GM18508 (cell line): ENCODE measurements at regions not wholly inside any gene's neighbourhood (a gene's known extent, or its start where the extent isn't known, plus 50 kb on each side); places are given as distances from the start of the nearest gene placed in this dataset.
"Not testable (repeated sequence)": the region's sequence is repeated elsewhere in the genome, so short reads cannot be mapped to it uniquely, and the experiment has no call there.

ENCODE experiments used
- ATAC-seq: cut with Tn5 transposase; IDR thresholded peaks from one replicate; pipeline ENCODE4 v1.9.1; 2021; ENCODE audit warnings: moderate number of reproducible peaks; ENCODE audit not compliant: insufficient read depth, unreplicated experiment

- ATAC-seq: not testable (repeated sequence)
Observed at GRCh38 chr7:76852787-76853584, 179.2 kb downstream of the SPDYE17 start.

- not testable (repeated sequence) for ATAC-seq
Observed at GRCh38 chr7:76852362-76852761, 179.8 kb downstream of the SPDYE17 start.

- not testable (repeated sequence) for ATAC-seq
Observed at GRCh38 chr7:76851617-76852016, 180.5 kb downstream of the SPDYE17 start.

DNA sequence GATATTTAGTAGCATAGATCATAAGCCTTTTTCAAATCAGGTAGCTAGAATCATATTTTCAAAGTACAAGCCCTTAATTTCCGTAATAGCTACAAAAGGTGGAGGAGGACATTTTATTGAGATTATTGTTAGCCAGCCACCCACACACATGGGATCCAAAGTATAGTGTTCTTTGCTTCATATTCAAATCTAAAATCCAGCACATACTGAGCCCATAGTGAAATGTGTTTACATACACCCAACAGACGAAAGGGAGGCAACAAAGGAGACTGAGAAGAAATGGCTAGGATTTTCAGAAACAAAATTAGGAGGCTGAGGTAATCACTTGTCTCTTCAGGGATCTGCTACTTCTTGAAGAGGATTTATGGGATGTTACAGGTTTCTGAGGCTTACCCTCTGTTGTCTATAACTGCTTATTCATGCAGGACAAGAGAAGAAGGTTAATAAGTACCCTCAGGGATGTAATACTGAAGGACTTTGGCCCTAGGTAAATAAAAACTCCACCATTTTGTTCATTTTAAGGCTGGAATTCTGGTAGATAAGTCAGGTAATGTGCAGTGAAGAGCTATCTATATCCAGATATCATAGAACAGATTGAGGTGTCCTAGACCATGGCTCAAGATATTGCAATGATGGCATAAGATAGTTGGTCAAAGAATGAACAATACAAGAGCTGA lies 182.1 kb downstream of the SPDYE17 start:
- not testable (repeated sequence) for ATAC-seq

DNA sequence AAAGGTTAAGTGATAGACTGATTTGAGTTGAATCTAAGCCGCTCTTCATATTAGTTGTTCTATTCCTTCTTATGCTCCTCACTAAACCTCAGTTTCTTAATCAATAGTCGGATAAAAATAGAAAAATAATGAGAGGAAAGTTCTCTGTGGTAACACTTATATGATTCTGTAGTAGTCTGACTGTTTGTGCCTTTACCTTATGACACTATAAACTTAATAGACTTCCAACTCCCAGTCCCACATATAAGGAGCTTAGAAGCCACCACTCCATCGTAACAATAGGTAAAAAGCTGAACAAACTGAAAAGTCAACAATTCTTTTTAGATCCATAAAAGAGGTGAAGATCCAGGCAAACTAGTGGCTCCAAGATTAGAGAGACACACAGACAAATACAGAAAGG lies 192.3 kb downstream of the SPDYE17 start:
- ATAC-seq: not testable (repeated sequence)

DNA sequence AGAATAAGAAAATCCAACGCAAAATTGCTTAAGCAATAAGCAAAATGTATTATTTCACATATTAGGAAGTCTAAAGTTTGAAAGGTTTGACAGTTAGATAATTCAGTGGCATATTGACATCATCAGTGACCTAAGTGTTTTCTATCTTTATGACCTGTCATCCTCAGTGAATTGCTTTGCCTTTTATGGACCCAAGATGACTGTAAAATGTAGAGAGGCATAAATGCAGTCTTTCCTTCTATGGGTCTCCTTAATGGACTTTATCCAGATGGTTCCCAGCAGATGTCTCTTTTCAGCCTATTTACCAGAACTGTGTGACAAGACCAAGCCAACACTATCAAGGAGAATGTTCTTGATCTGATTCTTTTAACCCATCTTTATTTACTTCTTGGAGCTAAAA lies 192.9 kb downstream of the SPDYE17 start:
- ATAC-seq: not testable (repeated sequence)

DNA sequence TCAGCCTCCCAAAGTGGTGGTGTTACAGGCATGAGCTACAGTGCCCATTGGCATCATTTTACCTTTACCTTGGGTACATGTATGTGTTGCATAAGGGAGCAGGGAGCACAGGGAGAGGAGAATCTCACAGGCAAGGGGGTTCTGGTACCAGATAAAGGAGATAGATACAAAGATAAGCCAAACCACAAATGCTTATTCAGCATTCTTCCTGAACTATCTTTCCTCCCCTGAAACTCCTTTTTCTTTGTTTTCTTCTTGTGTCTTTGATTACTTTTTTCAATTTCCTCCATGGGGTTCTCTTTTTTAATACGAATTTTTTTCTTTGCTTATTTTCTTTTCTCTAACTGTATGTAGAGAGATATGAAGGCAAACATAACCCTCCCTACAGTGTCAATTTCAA lies 193.8 kb downstream of the SPDYE17 start:
- ATAC-seq: not testable (repeated sequence)

DNA sequence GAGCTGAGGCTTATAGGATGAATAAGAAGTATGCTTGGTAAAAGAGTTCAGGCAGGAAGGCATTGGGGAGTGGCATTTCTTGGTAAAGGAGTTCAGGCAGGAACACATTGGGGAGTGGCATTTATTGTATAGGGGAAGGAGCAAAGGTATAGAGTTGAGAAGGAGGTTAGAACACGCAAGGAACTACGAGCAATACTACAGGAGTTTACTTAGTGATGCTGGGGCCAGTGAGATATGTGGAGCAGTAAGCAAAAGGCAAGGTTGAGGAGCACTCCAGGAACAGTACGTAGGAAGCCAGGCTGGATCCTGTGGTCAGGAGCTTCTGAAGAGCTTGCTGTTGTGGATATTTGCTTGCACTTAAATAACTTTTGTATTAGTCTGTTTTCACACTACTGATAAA lies 202.2 kb upstream of the POMZP3 start:
- ATAC-seq: not testable (repeated sequence)

- not testable (repeated sequence) for ATAC-seq
Observed at GRCh38 chr7:76826181-76826580, 199.1 kb upstream of the POMZP3 start.

- not testable (repeated sequence) for ATAC-seq
Observed at GRCh38 chr7:76809856-76810255, 182.8 kb upstream of the POMZP3 start.

DNA sequence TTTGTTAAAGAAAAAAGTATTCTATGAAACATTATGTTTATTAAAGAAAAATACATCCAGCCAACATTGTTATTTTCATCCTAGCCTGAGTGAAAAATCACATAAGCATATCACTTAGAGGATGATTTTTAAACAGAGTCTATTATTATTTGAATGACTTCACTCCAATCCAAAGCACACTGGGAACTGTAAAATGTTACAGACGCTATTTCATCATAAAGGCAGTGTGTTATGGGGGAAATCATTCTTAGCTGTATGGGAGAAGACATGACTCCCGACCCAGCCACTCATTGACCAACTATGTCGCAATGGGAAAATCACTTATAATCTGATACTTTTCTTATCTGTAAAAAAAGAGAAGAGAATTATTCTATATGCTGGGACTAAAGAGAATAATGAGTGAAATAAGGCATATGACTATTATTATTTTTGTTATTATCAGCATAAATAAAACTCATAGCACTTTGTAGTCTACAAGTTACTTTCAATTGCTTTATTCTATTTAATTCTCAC lies 180.6 kb upstream of the POMZP3 start:
- ATAC-seq: not testable (repeated sequence)

GRCh38 chr7:76806460-76806859 lies 179.4 kb upstream of the POMZP3 start:
- not testable (repeated sequence) for ATAC-seq

DNA sequence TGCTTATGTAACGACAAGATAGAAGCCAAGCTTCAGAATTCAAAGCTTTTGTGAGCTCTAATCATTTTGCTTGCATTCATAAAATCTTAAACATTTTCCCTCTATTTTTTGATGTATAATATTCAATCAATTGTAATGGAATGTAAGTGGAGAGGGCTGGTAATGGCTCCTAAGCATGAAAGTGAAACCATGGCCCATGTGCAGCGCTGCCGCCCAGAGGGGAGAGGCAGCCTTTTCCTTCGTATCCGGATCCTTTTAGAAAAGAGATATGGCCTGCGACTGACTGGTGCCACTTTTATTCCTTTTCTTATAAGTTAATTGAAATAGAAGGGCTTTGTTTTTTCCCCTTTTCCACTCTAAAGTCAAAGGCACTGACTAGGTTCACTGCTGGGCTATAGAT lies 178.9 kb upstream of the POMZP3 start:
- ATAC-seq: not testable (repeated sequence)

GRCh38 chr7:76805262-76805661 lies 178.2 kb upstream of the POMZP3 start:
- not testable (repeated sequence) for ATAC-seq

DNA sequence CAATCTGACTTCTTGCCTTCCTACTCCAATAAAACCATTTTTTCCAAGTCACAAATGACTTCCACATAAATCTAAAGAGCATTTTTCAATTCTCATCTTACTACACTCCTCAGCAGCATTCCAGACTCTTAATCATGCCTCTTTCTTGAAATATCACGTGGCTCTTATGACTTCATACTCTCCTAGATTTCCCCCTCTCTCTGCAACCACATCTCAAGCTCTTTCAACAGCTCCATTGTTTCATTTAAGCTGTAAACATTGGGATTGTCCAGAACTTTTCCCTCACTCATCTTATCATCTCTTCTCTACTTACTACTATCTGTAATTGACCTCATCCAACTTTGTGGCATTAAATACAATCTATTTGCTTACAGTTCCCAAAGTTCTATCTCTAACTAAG lies 170.6 kb upstream of the POMZP3 start:
- ATAC-seq: not testable (repeated sequence)

GRCh38 chr7:76780693-76781092 lies 153.6 kb upstream of the POMZP3 start:
- not testable (repeated sequence) for ATAC-seq

DNA sequence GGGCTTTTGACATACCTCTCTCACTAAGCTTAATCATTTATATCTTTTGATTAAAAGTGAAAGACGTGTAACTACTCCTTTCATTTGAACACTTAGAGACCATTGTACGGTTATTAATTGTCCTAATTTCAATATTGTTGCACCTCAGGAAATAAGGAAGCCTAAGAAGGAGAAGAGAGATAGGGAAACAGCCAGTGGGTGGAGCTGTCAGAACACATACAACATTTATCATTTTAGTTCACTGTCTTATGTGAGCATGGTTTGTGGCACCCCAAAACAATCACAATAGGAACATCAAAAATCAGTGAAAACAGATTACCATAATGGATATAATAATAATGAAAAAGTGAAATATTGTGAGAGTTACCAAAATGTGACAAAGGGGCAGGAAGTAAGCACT lies 147.2 kb upstream of the POMZP3 start:
- ATAC-seq: not testable (repeated sequence)

GRCh38 chr7:76771980-76772379 lies 144.9 kb upstream of the POMZP3 start:
- not testable (repeated sequence) for ATAC-seq

GRCh38 chr7:76763977-76764376 lies 136.9 kb upstream of the POMZP3 start:
- ATAC-seq: not testable (repeated sequence)

GRCh38 chr7:76760546-76761220 lies 133.6 kb upstream of the POMZP3 start:
- ATAC-seq: peak; percentile 72

- ATAC-seq: not testable (repeated sequence)
Observed at GRCh38 chr7:76739538-76739937, 112.5 kb upstream of the POMZP3 start.
